ENCODE measurements at regions not wholly inside any gene's neighbourhood (a gene's known extent, or its start where the extent isn't known, plus 50 kb on each side); places are given as distances from the start of the nearest gene placed in this dataset.

- DNase-seq: no peak
These were observed 113.6 kb downstream of the GALC start for GRCh38 chr14:87879389-87879788.

- DNase-seq: no peak
These were observed 114.0 kb downstream of the GALC start for GRCh38 chr14:87878959-87879358.

GRCh38 chr14:87877877-87878276 is 115.1 kb downstream of the GALC start:
- no peak for DNase-seq

- DNase-seq: no peak
These were observed 118.3 kb downstream of the GALC start for GRCh38 chr14:87874676-87875075.

- DNase-seq: no peak
These were observed 119.2 kb downstream of the GALC start for GRCh38 chr14:87873741-87874140.

GRCh38 chr14:87869619-87870583 is 123.1 kb downstream of the GALC start:
- no peak for DNase-seq

GRCh38 chr14:87868920-87869319 is 124.1 kb downstream of the GALC start:
- DNase-seq: no peak

GRCh38 chr14:87866116-87866515 is 126.9 kb downstream of the GALC start:
- no peak for DNase-seq

- DNase-seq: no peak
These were observed 128.4 kb downstream of the GALC start for GRCh38 chr14:87864356-87865270.

GRCh38 chr14:87863047-87863446 is 129.9 kb downstream of the GALC start:
- DNase-seq: no peak

GRCh38 chr14:87852107-87852506 is 140.9 kb downstream of the GALC start:
- no peak for DNase-seq

GRCh38 chr14:87851190-87851589 is 141.8 kb downstream of the GALC start:
- no peak for DNase-seq

GRCh38 chr14:87847216-87847755 is 145.7 kb downstream of the GALC start:
- no peak for DNase-seq

GRCh38 chr14:87840906-87841305 is 152.1 kb downstream of the GALC start:
- no peak for DNase-seq

- no peak for DNase-seq
These were observed 154.1 kb downstream of the GALC start for GRCh38 chr14:87838931-87839330.

- no peak for DNase-seq
These were observed 155.7 kb downstream of the GALC start for GRCh38 chr14:87837296-87837695.

- no peak for DNase-seq
These were observed 158.4 kb downstream of the GALC start for GRCh38 chr14:87834594-87834993.

- DNase-seq: no peak
These were observed 160.0 kb downstream of the GALC start for GRCh38 chr14:87833026-87833425.

GRCh38 chr14:87830443-87831096 is 162.4 kb downstream of the GALC start:
- no peak for DNase-seq

- DNase-seq: no peak
These were observed 163.4 kb downstream of the GALC start for GRCh38 chr14:87829543-87829942.

GRCh38 chr14:87824266-87824665 is 168.7 kb downstream of the GALC start:
- DNase-seq: no peak

- no peak for DNase-seq
These were observed 176.6 kb downstream of the GALC start for GRCh38 chr14:87816416-87816815.

GRCh38 chr14:87815121-87815520 is 177.9 kb downstream of the GALC start:
- no peak for DNase-seq

Measured in NCI-H774 (cell line).